Activated naive CD8-positive, alpha-beta T cell treated with anti-CD3 and anti-CD28 coated beads, Interleukin-2, amount 50 U/mL, for 16 hours (primary cell): ENCODE measurements at regions not wholly inside any gene's neighbourhood (a gene's known extent, or its start where the extent isn't known, plus 50 kb on each side); places are given as distances from the start of the nearest gene placed in this dataset.

Source experiments
- DNase-seq: peaks from one replicate; pipeline ENCODE4 v3.0.0-alpha.2; 2020; ENCODE audit warnings: low read depth, low spot score

GRCh38 chr16:86664522-86665318 lies 86.4 kb downstream of the FOXL1 start:
- no peak for DNase-seq

GRCh38 chr16:86665319-86665675 lies 86.9 kb downstream of the FOXL1 start:
- no peak for DNase-seq

- DNase-seq, result no peak
Measured at GRCh38 chr16:86665929-86666328, 87.6 kb downstream of the FOXL1 start.

- DNase-seq, result no peak
Measured at GRCh38 chr16:86667035-86667434, 88.7 kb downstream of the FOXL1 start.

- DNase-seq, result no peak
Measured at GRCh38 chr16:86668136-86668910, 90.0 kb downstream of the FOXL1 start.

GRCh38 chr16:86669285-86669805 lies 91.0 kb downstream of the FOXL1 start:
- DNase-seq, result no peak

- DNase-seq, result no peak
Measured at GRCh38 chr16:86669937-86670749, 91.8 kb downstream of the FOXL1 start.

GRCh38 chr16:86670750-86671234 lies 92.4 kb downstream of the FOXL1 start:
- DNase-seq, result no peak

- DNase-seq, result no peak
Measured at GRCh38 chr16:86671486-86672178, 93.3 kb downstream of the FOXL1 start.

GRCh38 chr16:86672179-86672863 lies 94.0 kb downstream of the FOXL1 start:
- DNase-seq, result no peak

- no peak for DNase-seq
Measured at GRCh38 chr16:86673090-86673955, 95.0 kb downstream of the FOXL1 start.

GRCh38 chr16:86673956-86674453 lies 95.7 kb downstream of the FOXL1 start:
- no peak for DNase-seq

- DNase-seq, result no peak
Measured at GRCh38 chr16:86676254-86676670, 97.9 kb downstream of the FOXL1 start.

GRCh38 chr16:86679490-86679889 lies 101.1 kb downstream of the FOXL1 start:
- DNase-seq, result no peak

GRCh38 chr16:86680162-86680561 lies 101.8 kb downstream of the FOXL1 start:
- no peak for DNase-seq

- DNase-seq, result no peak
Measured at GRCh38 chr16:86680661-86681030, 102.3 kb downstream of the FOXL1 start.

- DNase-seq, result no peak
Measured at GRCh38 chr16:86681031-86681756, 102.8 kb downstream of the FOXL1 start.

GRCh38 chr16:86681757-86682106 lies 103.4 kb downstream of the FOXL1 start:
- no peak for DNase-seq
